NT2/D1 (cell line): ENCODE measurements at regions not wholly inside any gene's neighbourhood (a gene's known extent, or its start where the extent isn't known, plus 50 kb on each side); places are given as distances from the start of the nearest gene placed in this dataset.

Experiments
- SUZ12 ChIP-seq: IDR thresholded peaks from 2 replicates; pipeline ENCODE4 v1.6.1; 2011; ENCODE audit not compliant: insufficient read length, insufficient read depth; ENCODE audit errors: extremely low read depth
- YY1 ChIP-seq: IDR thresholded peaks from 2 replicates; pipeline ENCODE4 v1.6.1; 2011; ENCODE audit not compliant: insufficient read length, insufficient read depth
- ZNF274 ChIP-seq: IDR thresholded peaks from 2 replicates; pipeline ENCODE4 v1.6.1; 2011; ENCODE audit warnings: mild to moderate bottlenecking, low read depth, low read length

- no peak for TF ChIP-seq SUZ12
- TF ChIP-seq ZNF274 = no peak
- TF ChIP-seq YY1 = no peak
Observed at GRCh38 chr12:94733727-94734126, 83.4 kb upstream of the TMCC3 start.
